GM23338 (cell line): ENCODE measurements at regions not wholly inside any gene's neighbourhood (a gene's known extent, or its start where the extent isn't known, plus 50 kb on each side); places are given as distances from the start of the nearest gene placed in this dataset.
A peak's percentile ranks its signal among the peaks of the same experiment; 100 is the strongest.

ENCODE experiments used
- ATAC-seq: fragments of 200-7000 bp; cut with Tn5 transposase; 3 replicates; pipeline ENCODE4 v1.9.1; 2020
- DNase-seq: peaks from one replicate; pipeline ENCODE4 v3.0.0-alpha.2; 2015; ENCODE audit warnings: low spot score
- H2AFZ ChIP-seq: fragments of 200-600 bp; sonication (generic); 2 replicates; pipeline ENCODE4 v1.8.0; 2016; ENCODE audit warnings: antibody characterized with exemption, mild to moderate bottlenecking, moderate library complexity
- H3F3A ChIP-seq: fragments of 200-600 bp; sonication (generic); replicated peaks from 2 replicates; pipeline ENCODE4 v1.8.0; 2017; ENCODE audit warnings: antibody characterized with exemption, mixed run types, low read depth
- H3K27ac ChIP-seq: fragments of 200-600 bp; sonication (generic); 2 replicates; pipeline ENCODE4 v1.6.1; 2016; ENCODE audit warnings: low read depth
- H3K27me3 ChIP-seq: fragments of 200-600 bp; sonication (generic); 2 replicates; pipeline ENCODE4 v1.8.0; 2016; ENCODE audit warnings: mild to moderate bottlenecking, mixed run types, moderate library complexity; ENCODE audit not compliant: insufficient read depth
- H3K36me3 ChIP-seq: fragments of 200-600 bp; sonication (generic); 2 replicates; pipeline ENCODE4 v1.8.0; 2016; ENCODE audit warnings: mild to moderate bottlenecking; ENCODE audit not compliant: insufficient read depth
- H3K4me1 ChIP-seq: fragments of 200-600 bp; sonication (generic); 2 replicates; pipeline ENCODE4 v1.8.0; 2016; ENCODE audit warnings: mild to moderate bottlenecking, moderate library complexity; ENCODE audit not compliant: insufficient read depth
- H3K4me2 ChIP-seq: fragments of 200-600 bp; sonication (generic); 2 replicates; pipeline ENCODE4 v1.7.1; 2017; ENCODE audit warnings: mixed run types
- H3K4me3 ChIP-seq: fragments of 200-600 bp; sonication (generic); 2 replicates; pipeline ENCODE4 v1.6.1; 2016; ENCODE audit warnings: mixed run types
- H3K79me2 ChIP-seq: fragments of 200-600 bp; sonication (generic); replicated peaks from 2 replicates; pipeline ENCODE4 v1.8.0; 2017; ENCODE audit warnings: mild to moderate bottlenecking; ENCODE audit not compliant: insufficient read depth
- H3K9me2 ChIP-seq: fragments of 200-600 bp; sonication (generic); 2 replicates; pipeline ENCODE4 v1.8.0; 2017; ENCODE audit not compliant: insufficient read depth
- H4K20me1 ChIP-seq: fragments of 200-600 bp; sonication (generic); replicated peaks from 2 replicates; pipeline ENCODE4 v1.8.0; 2017; ENCODE audit warnings: mild to moderate bottlenecking; ENCODE audit not compliant: insufficient read depth
- H3K27ac Mint-ChIP-seq: 2 replicates; pipeline ENCODE4 v1.8.0; 2020; ENCODE audit warnings: inconsistent platforms, mild to moderate bottlenecking, moderate library complexity, mixed read lengths
- H3K27me3 Mint-ChIP-seq: 3 replicates; pipeline ENCODE4 v1.8.0; 2022; ENCODE audit warnings: low read depth, mild to moderate bottlenecking, moderate library complexity, mixed read lengths, inconsistent platforms; ENCODE audit not compliant: insufficient read depth, poor library complexity
- H3K36me3 Mint-ChIP-seq: 3 replicates; pipeline ENCODE4 v1.8.0; 2021; ENCODE audit warnings: low read depth, mild to moderate bottlenecking, inconsistent platforms, moderate library complexity, mixed read lengths
- H3K4me1 Mint-ChIP-seq: 3 replicates; pipeline ENCODE4 v1.8.0; 2020; ENCODE audit warnings: mild to moderate bottlenecking, inconsistent platforms, mixed read lengths
- H3K4me3 Mint-ChIP-seq: 3 replicates; pipeline ENCODE4 v1.8.0; 2021; ENCODE audit warnings: moderate library complexity, mild to moderate bottlenecking, inconsistent platforms, mixed read lengths
- H3K9me3 Mint-ChIP-seq: 3 replicates; pipeline ENCODE4 v1.8.0; 2020; ENCODE audit warnings: moderate library complexity, mild to moderate bottlenecking, inconsistent platforms, mixed read lengths
- EZH2 ChIP-seq: fragments of 200-600 bp; sonication (generic); IDR thresholded peaks from one replicate; pipeline ENCODE4 v1.8.0; 2017; ENCODE audit warnings: antibody characterized with exemption, mild to moderate bottlenecking, low read depth; ENCODE audit not compliant: unreplicated experiment
- STAT1 ChIP-seq: IDR thresholded peaks from one replicate; pipeline ENCODE4 v1.6.1; 2016; ENCODE audit warnings: antibody characterized with exemption; ENCODE audit not compliant: unreplicated experiment
- ZNF331 ChIP-seq: fragments of 250-450 bp; sonication (Bioruptor Pico); IDR thresholded peaks from 2 replicates; pipeline ENCODE4 v1.5.0; 2020; ENCODE audit warnings: low read depth, mild to moderate bottlenecking, moderate library complexity
- TF ChIP-seq, protein P1 (sequence below): fragments of 250-450 bp; sonication (Bioruptor Pico); IDR thresholded peaks from 2 replicates; pipeline ENCODE4 v1.5.0; 2020; ENCODE audit warnings: mild to moderate bottlenecking, moderate library complexity

GRCh38 chr9:7665874-7666273 is 133.7 kb downstream of the DMAC1 start:
- Histone ChIP-seq H3K4me2 (no peak overlapping the region), H3F3A (no peaks in the 10 kb centered on the region), H3K79me2 (no peaks in the 10 kb centered on the region), H3K27ac (no peak overlapping the region), H3K4me1 (no peaks in the 10 kb centered on the region), H2AFZ (peak overlapping the region; percentile 19; the same call in 1 of the 2 replicates), H3K27me3 (no peaks in the 10 kb centered on the region), H4K20me1 (no peaks in the 10 kb centered on the region), H3K9me2 (no peaks in the 10 kb centered on the region), H3K4me3 (no peak overlapping the region), H3K36me3 (no peaks in the 10 kb centered on the region)
- DNase-seq (peak; percentile 30), ATAC-seq (peak; percentile 72)
- TF ChIP-seq, protein P1, sequence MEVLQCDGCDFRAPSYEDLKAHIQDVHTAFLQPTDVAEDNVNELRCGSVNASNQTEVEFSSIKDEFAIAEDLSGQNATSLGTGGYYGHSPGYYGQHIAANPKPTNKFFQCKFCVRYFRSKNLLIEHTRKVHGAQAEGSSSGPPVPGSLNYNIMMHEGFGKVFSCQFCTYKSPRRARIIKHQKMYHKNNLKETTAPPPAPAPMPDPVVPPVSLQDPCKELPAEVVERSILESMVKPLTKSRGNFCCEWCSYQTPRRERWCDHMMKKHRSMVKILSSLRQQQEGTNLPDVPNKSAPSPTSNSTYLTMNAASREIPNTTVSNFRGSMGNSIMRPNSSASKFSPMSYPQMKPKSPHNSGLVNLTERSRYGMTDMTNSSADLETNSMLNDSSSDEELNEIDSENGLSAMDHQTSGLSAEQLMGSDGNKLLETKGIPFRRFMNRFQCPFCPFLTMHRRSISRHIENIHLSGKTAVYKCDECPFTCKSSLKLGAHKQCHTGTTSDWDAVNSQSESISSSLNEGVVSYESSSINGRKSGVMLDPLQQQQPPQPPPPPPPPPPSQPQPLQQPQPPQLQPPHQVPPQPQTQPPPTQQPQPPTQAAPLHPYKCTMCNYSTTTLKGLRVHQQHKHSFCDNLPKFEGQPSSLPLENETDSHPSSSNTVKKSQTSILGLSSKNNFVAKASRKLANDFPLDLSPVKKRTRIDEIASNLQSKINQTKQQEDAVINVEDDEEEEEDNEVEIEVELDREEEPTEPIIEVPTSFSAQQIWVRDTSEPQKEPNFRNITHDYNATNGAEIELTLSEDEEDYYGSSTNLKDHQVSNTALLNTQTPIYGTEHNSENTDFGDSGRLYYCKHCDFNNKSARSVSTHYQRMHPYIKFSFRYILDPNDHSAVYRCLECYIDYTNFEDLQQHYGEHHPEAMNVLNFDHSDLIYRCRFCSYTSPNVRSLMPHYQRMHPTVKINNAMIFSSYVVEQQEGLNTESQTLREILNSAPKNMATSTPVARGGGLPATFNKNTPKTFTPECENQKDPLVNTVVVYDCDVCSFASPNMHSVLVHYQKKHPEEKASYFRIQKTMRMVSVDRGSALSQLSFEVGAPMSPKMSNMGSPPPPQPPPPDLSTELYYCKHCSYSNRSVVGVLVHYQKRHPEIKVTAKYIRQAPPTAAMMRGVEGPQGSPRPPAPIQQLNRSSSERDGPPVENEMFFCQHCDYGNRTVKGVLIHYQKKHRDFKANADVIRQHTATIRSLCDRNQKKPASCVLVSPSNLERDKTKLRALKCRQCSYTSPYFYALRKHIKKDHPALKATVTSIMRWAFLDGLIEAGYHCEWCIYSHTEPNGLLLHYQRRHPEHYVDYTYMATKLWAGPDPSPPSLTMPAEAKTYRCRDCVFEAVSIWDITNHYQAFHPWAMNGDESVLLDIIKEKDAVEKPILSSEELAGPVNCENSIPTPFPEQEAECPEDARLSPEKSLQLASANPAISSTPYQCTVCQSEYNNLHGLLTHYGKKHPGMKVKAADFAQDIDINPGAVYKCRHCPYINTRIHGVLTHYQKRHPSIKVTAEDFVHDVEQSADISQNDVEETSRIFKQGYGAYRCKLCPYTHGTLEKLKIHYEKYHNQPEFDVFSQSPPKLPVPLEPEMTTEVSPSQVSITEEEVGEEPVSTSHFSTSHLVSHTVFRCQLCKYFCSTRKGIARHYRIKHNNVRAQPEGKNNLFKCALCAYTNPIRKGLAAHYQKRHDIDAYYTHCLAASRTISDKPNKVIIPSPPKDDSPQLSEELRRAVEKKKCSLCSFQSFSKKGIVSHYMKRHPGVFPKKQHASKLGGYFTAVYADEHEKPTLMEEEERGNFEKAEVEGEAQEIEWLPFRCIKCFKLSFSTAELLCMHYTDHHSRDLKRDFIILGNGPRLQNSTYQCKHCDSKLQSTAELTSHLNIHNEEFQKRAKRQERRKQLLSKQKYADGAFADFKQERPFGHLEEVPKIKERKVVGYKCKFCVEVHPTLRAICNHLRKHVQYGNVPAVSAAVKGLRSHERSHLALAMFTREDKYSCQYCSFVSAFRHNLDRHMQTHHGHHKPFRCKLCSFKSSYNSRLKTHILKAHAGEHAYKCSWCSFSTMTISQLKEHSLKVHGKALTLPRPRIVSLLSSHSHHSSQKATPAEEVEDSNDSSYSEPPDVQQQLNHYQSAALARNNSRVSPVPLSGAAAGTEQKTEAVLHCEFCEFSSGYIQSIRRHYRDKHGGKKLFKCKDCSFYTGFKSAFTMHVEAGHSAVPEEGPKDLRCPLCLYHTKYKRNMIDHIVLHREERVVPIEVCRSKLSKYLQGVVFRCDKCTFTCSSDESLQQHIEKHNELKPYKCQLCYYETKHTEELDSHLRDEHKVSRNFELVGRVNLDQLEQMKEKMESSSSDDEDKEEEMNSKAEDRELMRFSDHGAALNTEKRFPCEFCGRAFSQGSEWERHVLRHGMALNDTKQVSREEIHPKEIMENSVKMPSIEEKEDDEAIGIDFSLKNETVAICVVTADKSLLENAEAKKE (CRISPR knock-in tag) = 0 out of 2 replicates have a peak, but pooled peaks have one; percentile 57
- TF ChIP-seq STAT1 = no peak
- no peak for TF ChIP-seq EZH2
- peaks cover 10% of the 10 kb centered on the region for H3K4me1 Mint-ChIP-seq
- H3K9me3 Mint-ChIP-seq = no peaks in the 10 kb centered on the region
- no peaks in the 10 kb centered on the region for H3K27me3 Mint-ChIP-seq
- H3K36me3 Mint-ChIP-seq = no peaks in the 10 kb centered on the region
- no peak overlapping the region for H3K27ac Mint-ChIP-seq
- no peak overlapping the region for H3K4me3 Mint-ChIP-seq

GRCh38 chr9:7659766-7660165 is 139.8 kb downstream of the DMAC1 start:
- no peaks in the 10 kb centered on the region for H3K36me3 Mint-ChIP-seq

More at GRCh38 chr9:7659766-7660165, 139.8 kb downstream of the DMAC1 start:
- Histone ChIP-seq H4K20me1 (no peaks in the 10 kb centered on the region), H3K4me3 (no peak overlapping the region), H2AFZ (no peak overlapping the region), H3F3A (no peaks in the 10 kb centered on the region), H3K27ac (no peak overlapping the region), H3K4me1 (no peaks in the 10 kb centered on the region), H3K79me2 (no peaks in the 10 kb centered on the region), H3K27me3 (no peaks in the 10 kb centered on the region), H3K4me2 (no peak overlapping the region), H3K9me2 (no peaks in the 10 kb centered on the region), H3K36me3 (no peaks in the 10 kb centered on the region)
- ATAC-seq (no peak), DNase-seq (no peak)
- no peak for TF ChIP-seq ZNF331
- no peaks in the 10 kb centered on the region for H3K4me1 Mint-ChIP-seq
- H3K9me3 Mint-ChIP-seq = no peaks in the 10 kb centered on the region
- no peaks in the 10 kb centered on the region for H3K27me3 Mint-ChIP-seq
- H3K4me3 Mint-ChIP-seq = no peak overlapping the region
- no peak overlapping the region for H3K27ac Mint-ChIP-seq
